AG09309 (cell line): ENCODE measurements at regions not wholly inside any gene's neighbourhood (a gene's known extent, or its start where the extent isn't known, plus 50 kb on each side); places are given as distances from the start of the nearest gene placed in this dataset.

Experiments
- DNase-seq: peaks from one replicate; pipeline ENCODE4 v3.0.0-alpha.2; 2010; ENCODE audit warnings: low read depth
- H3K4me3 ChIP-seq: 2 replicates; pipeline ENCODE4 v1.5.1; 2011; ENCODE audit warnings: mild to moderate bottlenecking, low read depth, low read length, moderate library complexity; ENCODE audit not compliant: control insufficient read depth
- CTCF ChIP-seq: IDR thresholded peaks from 2 replicates; pipeline ENCODE4 v1.5.1; 2011; ENCODE audit warnings: mild to moderate bottlenecking, low read depth, low read length, inconsistent platforms; ENCODE audit not compliant: insufficient read depth, control insufficient read depth; ENCODE audit errors: missing control alignments

- no peak for DNase-seq
- no peak for TF ChIP-seq CTCF
- peak overlapping the region; percentile 42 for H3K4me3 ChIP-seq
Observed at GRCh38 chr9:129495620-129496472, 125.1 kb downstream of the C9orf50 start.

- H3K4me3 ChIP-seq: no peak overlapping the region
- no peak for TF ChIP-seq CTCF
- DNase-seq: no peak
Observed at GRCh38 chr9:129494113-129494789, 126.7 kb downstream of the C9orf50 start.

GRCh38 chr9:129493706-129494047 is 127.2 kb downstream of the C9orf50 start:
- DNase-seq: no peak
- TF ChIP-seq CTCF: no peak

GRCh38 chr9:129493002-129493705 is 127.7 kb downstream of the C9orf50 start:
- no peak for DNase-seq
- TF ChIP-seq CTCF: no peak
- no peak overlapping the region for H3K4me3 ChIP-seq

More at GRCh38 chr9:129493706-129494047, 127.2 kb downstream of the C9orf50 start:
- H3K4me3 ChIP-seq: no peak overlapping the region

- TF ChIP-seq CTCF: no peak
- H3K4me3 ChIP-seq: no peak overlapping the region
- DNase-seq: no peak
Observed at GRCh38 chr9:129491487-129491855, 129.4 kb downstream of the C9orf50 start.

- no peak for TF ChIP-seq CTCF
- H3K4me3 ChIP-seq: peak overlapping the region; percentile 41
- DNase-seq: no peak
Observed at GRCh38 chr9:129490583-129491486, 130.1 kb downstream of the C9orf50 start.
